ENCODE measurements at regions not wholly inside any gene's neighbourhood (a gene's known extent, or its start where the extent isn't known, plus 50 kb on each side); places are given as distances from the start of the nearest gene placed in this dataset.

- TF ChIP-seq KIAA2018 (CRISPR knock-in tag; IDR thresholded peaks at IDR 0.05; ENCODE audit: borderline replicate concordance) (no peak), HIC2 (CRISPR knock-in tag; IDR thresholded peaks at IDR 0.05; ENCODE audit: low read depth) (no peak), MXI1 (IDR thresholded peaks at IDR 0.05; ENCODE audit: borderline replicate concordance, low read depth, low read length) (no peak), ZNF350 (CRISPR knock-in tag; IDR thresholded peaks at IDR 0.05; ENCODE audit: borderline replicate concordance, low read depth) (no peak), CBX2 (IDR thresholded peaks at IDR 0.05; ENCODE audit: low read depth, low read length) (no peak), CBX2 (CRISPR knock-in tag; IDR thresholded peaks at IDR 0.05; ENCODE audit: low read depth) (no peak), ZIK1 (CRISPR knock-in tag; IDR thresholded peaks at IDR 0.05; ENCODE audit: borderline replicate concordance, low read depth) (no peak), HOXA7 (CRISPR knock-in tag; IDR thresholded peaks at IDR 0.05) (no peak), ZFP90 (CRISPR knock-in tag; IDR thresholded peaks at IDR 0.05; ENCODE audit: borderline replicate concordance) (no peak), ZNF382 (CRISPR knock-in tag; IDR thresholded peaks at IDR 0.05; ENCODE audit: borderline replicate concordance) (no peak), SUZ12 (IDR thresholded peaks at IDR 0.05; ENCODE audit: low read depth, low read length) (no peak), ZBTB37 (CRISPR knock-in tag; IDR thresholded peaks at IDR 0.05) (no peak), FOXA1 (IDR thresholded peaks at IDR 0.05) (peak; percentile 86), FOXA1 (CRISPR knock-in tag; IDR thresholded peaks at IDR 0.05) (peak; percentile 87), MAFG (CRISPR knock-in tag; IDR thresholded peaks at IDR 0.05) (no peak), MTA1 (CRISPR knock-in tag; IDR thresholded peaks at IDR 0.05; ENCODE audit: borderline replicate concordance) (no peak), ZSCAN22 (CRISPR knock-in tag; IDR thresholded peaks at IDR 0.05) (no peak), CBX1 (IDR thresholded peaks at IDR 0.05; ENCODE audit: low read depth) (no peak), ZNF605 (CRISPR knock-in tag; IDR thresholded peaks at IDR 0.05) (no peak), TOE1 (CRISPR knock-in tag; IDR thresholded peaks at IDR 0.05) (no peak), MBNL3 (CRISPR knock-in tag; conservative IDR thresholded peaks at IDR 0.05) (no peak)
These were observed 2122.2 kb downstream of the MAT2B start (continued) for GRCh38 chr5:165627548-165628170.
